HG03280 (cell line): ENCODE measurements at regions not wholly inside any gene's neighbourhood (a gene's known extent, or its start where the extent isn't known, plus 50 kb on each side); places are given as distances from the start of the nearest gene placed in this dataset.

Experiments
- ATAC-seq: cut with Tn5 transposase; IDR thresholded peaks from one replicate; pipeline ENCODE4 v1.9.1; 2021; ENCODE audit warnings: mild to moderate bottlenecking, moderate library complexity; ENCODE audit not compliant: unreplicated experiment

DNA sequence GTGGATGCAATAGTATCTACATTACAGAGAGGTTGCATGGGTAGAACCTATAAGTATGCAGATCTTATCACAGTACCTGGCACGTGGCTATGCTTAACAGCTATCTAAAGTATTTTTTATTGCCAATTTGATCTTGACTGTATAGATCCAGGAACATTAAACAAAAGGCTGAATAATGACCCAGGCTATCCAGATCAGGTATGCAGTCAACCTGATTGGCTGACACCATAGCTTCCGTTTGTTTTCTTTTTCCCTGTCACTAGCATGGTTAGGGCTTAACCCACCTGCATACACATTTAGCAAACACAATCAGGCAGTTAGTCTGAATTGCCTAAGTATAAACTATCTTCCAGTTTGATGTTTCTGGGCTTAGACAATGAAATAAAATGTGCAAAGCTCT, 264.9 kb upstream of the PLXNA2 start:
- ATAC-seq: no peak

DNA sequence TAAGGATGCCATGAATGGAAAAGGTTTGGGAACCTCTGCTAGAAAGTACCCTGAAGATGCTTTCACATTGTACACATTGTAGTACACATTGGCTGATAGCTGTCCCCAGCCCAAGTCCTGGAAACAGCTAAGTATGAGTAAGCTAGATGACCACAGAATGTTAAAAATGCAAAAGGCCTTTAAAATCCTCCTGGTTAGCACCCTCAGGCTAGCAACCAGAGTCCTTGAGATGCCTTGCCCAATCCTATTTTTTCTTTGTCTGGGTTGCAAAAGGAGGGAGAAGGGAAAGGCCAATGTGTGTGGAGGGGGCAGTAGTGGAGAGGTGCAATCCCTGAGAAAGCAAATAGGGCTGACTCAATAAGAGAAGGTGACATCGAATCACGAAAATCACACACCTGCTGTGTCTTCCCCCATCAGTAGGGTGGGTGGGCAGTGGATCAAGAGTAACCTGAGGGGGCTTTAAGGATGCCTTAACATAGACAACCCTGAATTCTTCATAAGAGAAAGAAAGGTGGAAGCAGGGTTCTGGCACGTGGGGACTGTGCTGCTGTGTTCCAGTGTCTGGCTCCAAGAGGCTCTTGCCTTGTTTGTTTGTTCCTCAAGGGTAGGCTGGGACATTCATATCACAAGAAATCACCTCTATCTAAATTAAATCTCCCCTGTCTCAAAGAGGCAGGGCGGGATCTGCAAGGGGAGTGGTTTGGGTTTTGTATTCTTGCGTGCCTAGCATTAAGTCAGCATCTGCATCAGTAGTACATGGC, 266.2 kb upstream of the PLXNA2 start:
- ATAC-seq: no peak

DNA sequence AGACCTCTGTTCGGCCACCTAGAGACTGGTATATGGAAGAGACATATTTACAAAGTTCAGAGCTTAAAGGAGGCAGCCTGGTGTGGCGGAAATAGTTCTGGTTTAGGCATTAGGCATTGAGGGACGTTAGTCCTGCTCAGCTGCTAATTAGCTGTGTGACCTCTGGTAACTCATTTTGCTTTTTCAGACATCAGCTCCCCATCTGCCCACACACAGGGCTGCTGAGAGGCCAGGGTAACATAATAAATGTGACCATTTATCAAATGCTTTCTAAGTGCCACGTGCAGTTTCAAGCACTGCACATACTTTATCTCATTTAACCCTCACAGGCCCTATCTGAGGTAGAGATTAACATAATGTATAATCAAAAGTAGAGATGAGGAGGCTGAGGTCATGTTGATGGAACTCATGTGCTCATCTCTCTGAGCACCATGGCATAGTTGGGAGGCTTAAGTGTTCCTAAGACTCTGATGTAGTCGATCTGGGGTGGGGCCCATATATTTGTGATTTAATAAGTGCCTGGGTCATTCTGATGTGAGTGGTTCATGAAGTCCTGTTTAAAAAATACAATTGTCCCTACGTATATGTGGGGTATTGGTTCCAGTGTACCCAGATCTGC, 267.2 kb upstream of the PLXNA2 start:
- no peak for ATAC-seq

DNA sequence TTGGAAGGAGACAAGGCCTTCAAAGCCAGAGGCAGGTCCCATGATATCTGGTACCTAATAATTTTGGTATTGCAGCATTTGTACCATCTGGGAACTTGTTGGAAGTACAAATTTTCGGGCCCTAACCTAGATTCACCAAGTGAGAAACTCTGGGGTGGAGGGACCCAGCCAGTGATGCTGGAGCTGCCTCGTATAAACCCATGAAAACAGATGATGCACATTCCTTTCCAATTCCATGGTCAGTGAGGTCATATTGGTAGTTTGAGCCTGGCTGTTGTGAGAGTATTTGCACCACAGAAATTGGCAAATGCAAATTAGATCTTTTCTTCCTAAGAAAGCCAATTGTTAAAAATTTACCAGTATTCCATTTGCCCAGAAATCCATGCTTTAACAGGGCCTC, 269.6 kb upstream of the PLXNA2 start:
- no peak for ATAC-seq

DNA sequence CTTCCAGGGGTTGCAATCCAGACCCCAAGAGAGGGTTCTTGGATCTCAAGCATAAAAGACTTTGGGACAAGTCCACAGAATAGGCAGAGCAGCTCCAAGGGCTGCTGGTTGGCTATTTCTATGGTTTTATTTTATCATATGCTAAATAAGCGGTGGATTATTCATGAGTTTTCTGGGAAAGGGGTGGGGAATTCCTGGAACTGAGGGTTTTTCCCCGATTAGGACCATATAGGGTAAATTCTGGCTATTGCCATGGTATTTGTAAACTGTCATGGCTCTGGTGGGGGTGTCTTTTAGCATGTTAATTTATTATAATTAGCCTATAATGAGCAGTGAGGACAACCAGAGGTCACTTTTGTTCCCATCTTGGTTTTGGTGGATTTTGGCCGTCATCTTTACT, 270.9 kb upstream of the PLXNA2 start:
- no peak for ATAC-seq

DNA sequence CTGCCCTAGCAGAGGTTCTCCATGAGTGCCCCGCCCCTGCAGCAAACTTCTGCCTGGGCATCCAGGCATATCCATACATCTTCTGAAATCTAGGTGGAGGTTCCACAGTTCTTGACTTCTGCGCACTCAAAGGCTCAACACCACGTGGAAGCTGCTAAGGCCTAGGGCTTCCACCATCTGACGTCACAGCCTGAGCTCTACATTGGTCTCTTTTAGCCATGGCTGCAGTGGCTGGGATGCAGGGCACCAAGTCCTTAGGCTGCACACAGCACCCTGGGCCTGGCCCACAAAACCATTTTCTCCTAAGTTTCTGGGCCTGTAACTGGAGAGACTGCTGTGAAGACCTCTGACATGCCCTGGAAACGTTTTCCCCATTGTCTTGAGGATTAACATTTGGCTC, 272.6 kb upstream of the PLXNA2 start:
- no peak for ATAC-seq

DNA sequence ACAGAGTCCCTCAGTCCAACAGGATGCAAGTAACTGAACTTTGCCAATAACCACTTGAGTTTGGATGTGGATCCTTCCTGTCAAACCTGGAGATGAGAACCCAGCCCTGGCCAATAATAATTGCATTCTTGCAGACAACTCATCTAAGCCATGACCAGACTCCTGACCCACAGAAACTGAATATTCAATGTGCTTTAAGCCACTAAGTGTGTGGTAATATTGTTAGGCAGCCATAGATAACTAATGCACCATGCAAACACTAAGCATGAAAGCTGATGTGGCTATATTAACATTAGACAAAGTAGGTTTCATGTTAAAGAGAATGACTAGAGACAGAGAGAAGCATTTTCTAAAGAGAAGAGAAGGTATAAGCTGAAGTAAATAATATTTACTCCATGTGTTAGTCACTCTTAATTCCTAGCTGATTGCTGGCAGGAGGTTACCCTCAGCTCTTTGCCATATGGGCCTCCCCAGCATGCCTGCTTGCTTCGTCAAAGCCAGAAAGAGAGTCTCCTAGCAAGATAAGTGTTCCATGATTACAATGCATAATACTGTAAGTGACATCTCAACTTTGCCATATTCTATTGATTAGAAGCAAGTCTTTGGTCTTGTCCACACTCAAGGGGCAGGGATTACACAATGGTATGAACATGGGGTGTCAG, 276.4 kb upstream of the PLXNA2 start:
- no peak for ATAC-seq

DNA sequence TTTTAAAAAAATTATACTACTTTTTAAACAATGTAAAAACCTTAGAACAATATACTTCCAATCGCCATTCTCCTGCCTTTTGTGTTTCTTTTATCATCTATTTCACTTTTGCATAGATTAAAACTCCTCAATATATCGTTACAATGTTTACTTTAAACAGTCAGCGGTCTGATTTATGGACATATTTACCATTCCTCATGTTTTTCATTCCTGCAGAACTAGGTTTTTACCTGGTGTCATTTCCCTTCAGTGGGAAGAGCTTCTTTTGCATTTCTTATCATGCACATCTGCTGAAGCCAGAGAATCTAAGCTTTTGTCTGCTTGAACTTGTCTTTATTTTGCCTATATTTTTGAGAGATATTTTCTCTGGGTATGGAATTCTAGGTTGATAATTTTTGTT, 277.4 kb upstream of the PLXNA2 start:
- no peak for ATAC-seq

DNA sequence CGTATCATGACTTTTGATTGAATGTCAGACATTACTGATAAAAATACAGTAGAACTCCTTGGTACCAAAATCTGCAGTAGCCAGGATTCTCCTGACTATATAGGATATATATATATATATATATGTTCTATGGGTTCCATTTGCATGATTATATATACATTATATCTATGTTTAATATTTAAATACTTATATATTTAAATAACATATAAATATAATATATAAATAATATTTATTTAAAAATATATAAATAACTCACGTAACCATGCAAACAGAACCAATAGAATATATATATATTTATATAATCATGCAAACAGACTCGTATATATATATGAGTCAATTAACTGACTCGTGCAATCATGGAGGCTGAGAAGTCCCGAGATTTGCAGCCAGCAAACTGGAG, 278.8 kb upstream of the PLXNA2 start:
- ATAC-seq: no peak

DNA sequence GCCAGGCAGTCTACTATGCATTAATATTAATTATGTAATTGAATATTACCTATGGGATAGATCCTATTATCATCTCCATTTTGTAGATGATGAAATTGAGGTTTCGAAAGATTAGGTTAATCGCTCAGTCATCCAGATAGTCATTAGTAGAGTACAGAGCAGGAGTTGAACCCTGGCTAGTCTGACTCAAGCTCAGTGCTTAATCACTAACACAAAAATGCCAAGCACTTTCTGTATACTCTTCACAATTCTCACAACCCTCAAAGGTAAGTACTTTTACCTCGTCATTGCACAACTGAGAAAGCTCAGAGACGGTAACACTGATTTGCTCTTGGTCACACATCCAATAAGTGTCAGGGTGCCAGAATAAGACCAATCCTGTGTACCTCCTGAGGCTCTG, 280.2 kb upstream of the PLXNA2 start:
- ATAC-seq: no peak

DNA sequence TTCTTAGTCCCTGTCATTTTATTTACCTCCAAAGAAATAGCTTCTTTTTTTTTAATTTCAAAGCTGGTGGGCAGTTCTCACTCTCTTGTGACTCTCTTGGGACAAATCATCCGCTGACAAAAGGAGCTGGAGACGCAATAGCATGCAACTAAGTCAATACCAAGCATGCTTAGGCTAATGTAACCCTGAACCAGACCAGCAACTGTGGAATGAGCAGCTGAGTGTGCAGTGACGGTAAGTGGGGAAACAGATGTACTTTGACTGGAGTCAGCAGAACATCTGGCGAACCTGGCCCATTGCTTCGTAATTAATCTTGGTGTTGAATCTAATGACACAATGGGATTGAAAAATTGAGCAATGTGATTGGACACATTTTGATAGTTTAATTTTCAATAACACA, 280.7 kb upstream of the PLXNA2 start:
- no peak for ATAC-seq

DNA sequence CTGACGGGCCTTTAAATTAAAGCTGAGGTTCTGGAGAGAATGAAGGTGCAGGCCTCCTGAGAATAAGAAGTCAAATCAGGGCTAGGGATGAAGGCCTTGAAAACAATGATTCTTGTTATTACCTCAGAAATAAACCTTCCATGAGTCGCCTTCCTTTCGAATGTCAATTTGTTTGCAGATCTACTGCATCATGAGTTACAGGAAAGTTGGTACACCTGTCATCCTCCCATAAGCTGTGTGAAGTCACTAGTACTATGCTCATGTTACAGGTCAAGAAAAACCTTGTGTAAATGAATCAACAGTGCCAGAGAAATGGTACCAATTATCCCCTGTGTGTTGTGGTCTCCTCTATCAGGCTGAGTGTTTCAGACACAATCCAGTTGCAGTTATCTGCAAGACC, 281.2 kb upstream of the PLXNA2 start:
- ATAC-seq: no peak

DNA sequence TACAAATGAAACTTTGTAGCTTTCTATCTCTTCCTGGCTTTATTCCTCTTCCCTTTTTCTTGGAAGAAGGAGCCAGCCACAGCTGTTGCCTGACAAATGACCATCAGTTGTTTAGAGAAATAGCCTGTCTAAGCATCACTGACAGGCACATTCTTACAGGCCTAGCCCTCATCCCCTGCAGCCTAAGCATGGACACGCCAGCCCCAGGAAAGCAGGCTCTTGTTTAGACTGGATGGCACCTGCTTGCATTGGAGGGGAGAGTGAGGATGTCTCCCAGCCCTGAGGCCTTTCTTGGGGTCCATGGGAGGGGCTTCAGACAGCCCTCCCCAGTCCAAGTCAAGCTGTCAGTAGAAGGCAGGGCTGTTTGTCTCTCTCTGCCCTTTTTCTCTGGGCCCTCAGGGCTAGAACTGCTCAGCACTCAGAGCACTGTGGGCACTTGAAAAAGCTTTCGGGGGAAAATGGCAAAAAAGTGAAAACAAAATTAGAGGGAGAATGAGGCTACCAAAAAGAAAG, 282.5 kb upstream of the PLXNA2 start:
- ATAC-seq: no peak

DNA sequence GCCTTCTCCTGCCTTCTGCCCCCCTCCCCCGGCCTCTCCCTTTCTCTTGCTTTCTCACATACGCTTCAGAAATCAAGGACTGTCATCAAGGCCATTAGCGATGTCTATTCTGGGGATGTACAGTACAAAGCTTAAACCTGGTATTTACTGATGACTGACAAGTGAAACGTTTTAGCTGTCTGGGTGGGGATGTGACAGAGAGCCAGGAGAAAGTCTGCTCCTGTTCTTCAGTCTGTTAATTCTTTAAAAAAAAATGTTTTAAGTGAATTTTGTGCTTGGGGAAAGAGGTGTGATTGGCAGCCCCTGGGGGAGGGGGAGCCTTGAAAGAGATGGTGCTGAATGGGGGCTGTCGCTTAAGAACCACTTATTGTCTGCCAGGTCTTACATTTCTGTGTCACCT, 283.0 kb upstream of the PLXNA2 start:
- no peak for ATAC-seq

DNA sequence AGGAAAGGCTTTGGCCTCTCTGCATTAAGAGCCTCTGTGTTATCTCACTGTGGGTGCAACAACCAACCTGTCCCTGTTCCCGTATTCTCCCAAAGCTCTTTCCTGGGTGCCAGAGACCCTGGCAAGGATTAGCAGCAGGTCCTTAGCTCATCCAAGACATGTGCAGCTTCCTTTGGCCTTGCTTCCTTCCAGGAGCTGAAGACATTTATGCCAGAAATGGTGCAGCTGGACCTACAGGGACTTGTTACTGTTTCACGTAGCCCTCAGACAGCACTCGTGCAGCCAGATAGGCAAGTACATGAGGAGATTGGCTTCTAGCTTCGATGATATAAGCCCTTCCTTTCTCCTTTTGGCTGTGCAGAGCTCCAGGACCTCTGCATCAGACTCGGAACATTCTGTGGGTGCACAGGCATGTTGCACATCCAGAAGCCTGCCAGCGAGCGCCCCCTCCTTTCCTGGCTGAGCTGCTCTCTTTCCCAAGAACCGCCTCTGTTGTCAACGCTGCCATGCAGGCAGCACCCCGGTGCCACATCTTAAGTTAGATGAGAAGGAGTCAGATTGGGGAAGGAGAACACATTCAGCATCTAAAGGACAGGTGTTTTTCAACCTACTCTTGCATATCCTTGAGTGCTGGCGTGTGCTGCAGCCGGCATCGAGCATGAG, 284.5 kb upstream of the PLXNA2 start:
- ATAC-seq: no peak

DNA sequence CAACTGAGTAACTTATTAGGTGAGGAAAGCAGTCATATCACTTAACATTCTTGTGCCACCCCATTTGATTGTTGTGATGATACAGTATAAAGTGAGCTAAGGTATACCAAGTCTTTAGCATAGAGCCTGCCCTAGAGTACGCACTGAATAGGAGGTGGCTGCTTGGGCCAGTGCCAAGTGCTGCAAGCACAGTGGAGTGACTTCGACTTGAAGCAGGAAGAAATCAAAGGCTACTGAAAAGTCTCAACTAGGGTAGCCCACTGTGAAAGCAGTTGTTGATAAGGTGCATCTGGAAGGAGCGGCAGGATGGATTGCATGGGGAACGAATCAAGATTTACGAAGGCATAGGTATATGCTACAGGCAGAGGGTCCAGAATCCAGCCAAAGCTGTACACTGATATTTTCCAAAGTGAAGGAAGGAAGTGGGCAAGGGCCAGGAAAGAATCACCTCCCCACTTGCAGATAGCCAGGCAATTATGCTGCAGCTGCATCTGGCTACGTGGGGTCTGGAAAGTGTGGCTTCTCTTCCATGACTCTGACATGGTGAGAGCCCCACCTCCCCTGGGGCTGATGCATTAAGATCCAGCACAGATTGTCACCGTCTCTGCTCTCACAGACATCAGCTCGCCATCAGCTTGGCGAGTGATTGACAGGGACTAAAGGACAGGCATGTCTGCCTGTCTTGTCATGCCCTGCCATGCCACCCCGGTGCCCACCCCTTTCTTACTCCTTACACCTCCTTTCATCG, 287.0 kb upstream of the PLXNA2 start:
- no peak for ATAC-seq

DNA sequence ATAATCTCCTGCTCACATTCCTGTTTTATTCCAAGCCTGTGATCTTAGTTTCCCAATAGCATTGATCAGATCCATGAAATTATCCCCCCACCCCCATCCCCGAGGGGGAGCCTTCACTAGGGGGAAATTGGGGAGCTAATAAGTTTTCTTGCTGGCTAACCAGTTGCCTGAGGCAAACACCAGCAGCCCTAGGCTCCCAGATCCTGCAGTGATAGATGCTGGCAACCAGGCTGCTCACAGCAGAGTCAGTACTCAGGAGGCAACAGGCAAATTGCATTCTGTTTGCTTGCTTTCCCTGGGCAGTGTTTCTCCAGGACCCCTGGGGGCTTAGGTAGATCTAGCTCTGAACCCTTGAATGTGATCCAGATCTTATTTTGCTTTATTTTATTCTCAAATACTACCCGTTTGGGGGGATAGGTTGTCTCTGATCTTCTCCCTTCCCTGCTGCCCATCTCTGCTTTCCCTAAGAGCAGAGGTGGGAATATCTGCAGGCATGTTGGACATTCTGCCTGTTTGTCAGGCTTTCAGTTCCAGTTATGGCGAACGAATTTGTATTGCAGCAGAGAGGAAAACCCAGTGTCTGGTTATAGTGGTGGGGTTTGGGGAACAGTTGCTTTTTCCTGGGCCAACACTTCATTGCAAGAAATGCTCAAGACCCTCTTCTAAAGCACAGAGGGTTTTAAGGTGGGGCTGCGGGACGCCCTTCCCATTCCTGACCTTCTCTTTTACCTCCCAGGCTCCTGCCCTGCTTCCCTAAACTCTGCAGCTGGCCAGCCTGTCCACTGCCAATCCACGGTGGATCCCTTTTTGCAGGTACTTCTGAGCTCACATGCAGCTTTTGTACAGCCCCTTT, 289.8 kb upstream of the PLXNA2 start:
- ATAC-seq: no peak

DNA sequence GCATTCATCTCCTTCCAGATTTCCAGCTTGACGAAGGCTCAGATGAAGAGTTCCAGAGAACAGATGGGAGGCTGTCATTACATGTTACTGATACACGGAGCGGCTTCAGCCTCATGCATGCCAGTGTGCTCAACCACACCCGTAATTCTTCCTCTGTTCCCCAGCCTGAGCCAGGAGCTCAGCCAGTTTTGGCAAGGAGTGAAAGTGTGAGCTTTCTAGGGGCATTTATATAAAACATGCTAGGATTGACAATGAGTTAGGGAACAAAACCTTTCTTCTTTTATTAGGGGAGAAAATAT, 290.4 kb upstream of the PLXNA2 start:
- ATAC-seq: no peak

DNA sequence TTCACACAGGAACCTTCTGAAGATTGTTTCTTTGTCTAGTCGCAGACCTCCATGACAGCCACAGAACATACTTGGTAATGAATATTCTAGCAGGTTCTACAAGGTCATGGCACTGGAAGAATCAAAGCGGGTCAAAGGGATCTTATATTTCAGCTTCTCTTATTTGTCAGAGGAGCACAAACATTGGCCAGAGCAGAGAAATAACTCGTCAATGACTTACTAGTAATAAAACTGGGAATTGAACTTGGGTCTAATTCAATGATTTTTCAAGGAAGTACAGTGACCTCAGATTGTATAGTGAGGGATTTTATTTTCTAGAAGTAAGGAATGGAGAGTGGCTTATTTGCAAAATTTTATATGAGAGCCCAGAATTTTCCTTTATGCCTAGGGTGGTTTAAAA, 290.8 kb upstream of the PLXNA2 start:
- no peak for ATAC-seq

DNA sequence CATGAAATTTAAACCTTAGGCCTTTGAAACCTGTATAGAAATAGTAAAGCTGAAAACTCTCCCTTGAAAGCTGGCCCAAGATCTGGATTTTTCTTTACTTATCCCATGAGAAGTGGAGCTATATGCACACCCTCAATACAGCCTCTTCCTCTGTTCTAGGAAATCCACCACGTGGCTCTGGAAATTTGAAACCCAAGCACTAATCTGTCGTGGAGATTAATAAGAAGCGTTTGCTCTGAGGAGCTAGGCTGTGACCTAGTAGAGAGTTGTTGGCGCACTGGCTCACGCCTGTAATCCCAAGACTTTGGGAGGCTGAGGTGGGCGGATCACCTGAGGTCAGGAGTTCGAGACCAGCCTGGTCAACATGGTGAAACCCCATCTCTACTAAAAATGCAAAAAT, 291.3 kb upstream of the PLXNA2 start:
- no peak for ATAC-seq
